ENCODE measurements at regions not wholly inside any gene's neighbourhood (a gene's known extent, or its start where the extent isn't known, plus 50 kb on each side); places are given as distances from the start of the nearest gene placed in this dataset.

- H3K4me1 ChIP-seq (ENCODE audit: control insufficient read depth, low read length): no peaks in the 10 kb centered on the region
- no peak overlapping the region for H3K27ac ChIP-seq (ENCODE audit: low read depth, low read length)
- no peaks in the 10 kb centered on the region for H3K9me3 ChIP-seq (ENCODE audit: control insufficient read depth, insufficient read depth, low read length)
- no peaks in the 10 kb centered on the region for H4K20me1 ChIP-seq (ENCODE audit: control insufficient read depth, insufficient read depth, low read depth, low read length)
- H3K36me3 ChIP-seq (ENCODE audit: control insufficient read depth, low read length): no peaks in the 10 kb centered on the region
- H3K4me2 ChIP-seq (ENCODE audit: low read length): no peak overlapping the region
- no peaks in the 10 kb centered on the region for H3F3A ChIP-seq (ENCODE audit: control insufficient read depth, insufficient read depth)
- no peak for TF ChIP-seq EZH2phosphoT487 (IDR thresholded peaks at IDR 0.05; ENCODE audit: borderline replicate concordance, low read length)
- H3K4me3 ChIP-seq (ENCODE audit: low read length): no peak overlapping the region
- no peaks in the 10 kb centered on the region for H3K9me2 ChIP-seq (replicated peaks; ENCODE audit: control insufficient read depth, low read length)
- H3K79me2 ChIP-seq (ENCODE audit: control insufficient read depth, low read length): no peaks in the 10 kb centered on the region
- no peaks in the 10 kb centered on the region for H3K27me3 ChIP-seq (ENCODE audit: control insufficient read depth, low read length)
These were observed 332.1 kb upstream of the DYNLRB2 start for GRCh38 chr16:80208743-80209142.

GRCh38 chr16:80208015-80208414, 332.8 kb upstream of the DYNLRB2 start:
- Histone ChIP-seq H3K36me3 (ENCODE audit: control insufficient read depth, low read length) (no peaks in the 10 kb centered on the region), H3K27me3 (ENCODE audit: control insufficient read depth, low read length) (no peaks in the 10 kb centered on the region), H3K9me3 (ENCODE audit: control insufficient read depth, insufficient read depth, low read length) (no peaks in the 10 kb centered on the region), H3K4me2 (ENCODE audit: low read length) (no peak overlapping the region), H3K27ac (ENCODE audit: low read depth, low read length) (no peak overlapping the region), H4K20me1 (ENCODE audit: control insufficient read depth, insufficient read depth, low read depth, low read length) (no peaks in the 10 kb centered on the region), H3K79me2 (ENCODE audit: control insufficient read depth, low read length) (no peaks in the 10 kb centered on the region), H3K4me1 (ENCODE audit: control insufficient read depth, low read length) (no peaks in the 10 kb centered on the region), H3K9me2 (replicated peaks; ENCODE audit: control insufficient read depth, low read length) (no peaks in the 10 kb centered on the region), H3K4me3 (ENCODE audit: low read length) (no peak overlapping the region), H3F3A (ENCODE audit: control insufficient read depth, insufficient read depth) (no peaks in the 10 kb centered on the region)
- TF ChIP-seq EZH2phosphoT487 (IDR thresholded peaks at IDR 0.05; ENCODE audit: borderline replicate concordance, low read length): no peak
- TF ChIP-seq CTCF (IDR thresholded peaks at IDR 0.05; ENCODE audit: low read depth, low read length, poor library complexity, severe bottlenecking): no peak

GRCh38 chr16:80203821-80204220, 337.0 kb upstream of the DYNLRB2 start:
- H3F3A ChIP-seq (ENCODE audit: control insufficient read depth, insufficient read depth): no peaks in the 10 kb centered on the region

More at GRCh38 chr16:80203821-80204220, 337.0 kb upstream of the DYNLRB2 start:
- Histone ChIP-seq H3K9me3 (ENCODE audit: control insufficient read depth, insufficient read depth, low read length) (no peaks in the 10 kb centered on the region), H3K4me1 (ENCODE audit: control insufficient read depth, low read length) (no peaks in the 10 kb centered on the region), H3K9me2 (replicated peaks; ENCODE audit: control insufficient read depth, low read length) (no peaks in the 10 kb centered on the region), H3K79me2 (ENCODE audit: control insufficient read depth, low read length) (no peaks in the 10 kb centered on the region), H3K27me3 (ENCODE audit: control insufficient read depth, low read length) (no peaks in the 10 kb centered on the region), H3K4me2 (ENCODE audit: low read length) (no peak overlapping the region), H3K27ac (ENCODE audit: low read depth, low read length) (no peak overlapping the region), H3K4me3 (ENCODE audit: low read length) (no peak overlapping the region), H4K20me1 (ENCODE audit: control insufficient read depth, insufficient read depth, low read depth, low read length) (no peaks in the 10 kb centered on the region), H3K36me3 (ENCODE audit: control insufficient read depth, low read length) (no peaks in the 10 kb centered on the region)
- TF ChIP-seq CTCF (IDR thresholded peaks at IDR 0.05; ENCODE audit: low read depth, low read length, poor library complexity, severe bottlenecking) (no peak), EZH2phosphoT487 (IDR thresholded peaks at IDR 0.05; ENCODE audit: borderline replicate concordance, low read length) (no peak)

All from DOHH2 (cell line).